Tibial artery (tissue), 4 donors: ENCODE measurements at regions not wholly inside any gene's neighbourhood (a gene's known extent, or its start where the extent isn't known, plus 50 kb on each side); places are given as distances from the start of the nearest gene placed in this dataset.

Experiments used
- DNase-seq, 2 donors: peaks; one replicate each; pipeline ENCODE4 v3.0.0-alpha.2; 2019
- H3K27ac ChIP-seq, 2 donors: fragments of 200-600 bp; sonication (generic) in 1 of 2; 1 replicate in 1 of 2; 2 replicates in 1 of 2; pipeline ENCODE4 v1.5.1; 2018 to 2019; ENCODE audit warnings: mild to moderate bottlenecking in 1 of 2
- H3K27me3 ChIP-seq, 2 donors: fragments of 200-600 bp; sonication (generic) in 1 of 2; one replicate each; pipeline versions ENCODE4 v1.5.1 to v1.6.0; 2016 to 2019
- H3K36me3 ChIP-seq, 3 donors: fragments of 200-600 bp; sonication (generic) in 2 of 3; one replicate each; pipeline ENCODE4 v1.5.1; 2016 to 2019; ENCODE audit warnings: mild to moderate bottlenecking in 2 of 3
- H3K4me1 ChIP-seq, 4 donors: fragments of 200-600 bp; sonication (generic) in 2 of 4; 1 replicate in 3 of 4; 2 replicates in 1 of 4; pipeline ENCODE4 v1.5.1; 2016 to 2019
- H3K4me3 ChIP-seq, 2 donors: fragments of 200-600 bp; sonication (generic) in 1 of 2; 1 replicate in 1 of 2; 2 replicates in 1 of 2; pipeline ENCODE4 v1.5.1; 2018 to 2019; ENCODE audit warnings: mild to moderate bottlenecking in 2 of 2
- H3K9me3 ChIP-seq, 3 donors: fragments of 200-600 bp; sonication (generic) in 1 of 3; one replicate each; pipeline ENCODE4 v1.5.1; 2016 to 2019
- intact Hi-C: fragments of 100-400 bp; cut with DNase I; formaldehyde crosslinking; loops from one replicate; pipeline ENCODE4 v1.15.0; 2023; ENCODE audit warnings: low total_unique reads
- TF ChIP-seq, protein P1 (sequence below), 2 experiments: fragments of 200-600 bp in 1 of 2; fragments of 450-650 bp in 1 of 2; IDR thresholded peaks; one replicate each; pipeline ENCODE4 v1.5.1; 2017 to 2019; ENCODE audit warnings: antibody characterized with exemption in 2 of 2, mild to moderate bottlenecking in 1 of 2, moderate library complexity in 1 of 2

DNA sequence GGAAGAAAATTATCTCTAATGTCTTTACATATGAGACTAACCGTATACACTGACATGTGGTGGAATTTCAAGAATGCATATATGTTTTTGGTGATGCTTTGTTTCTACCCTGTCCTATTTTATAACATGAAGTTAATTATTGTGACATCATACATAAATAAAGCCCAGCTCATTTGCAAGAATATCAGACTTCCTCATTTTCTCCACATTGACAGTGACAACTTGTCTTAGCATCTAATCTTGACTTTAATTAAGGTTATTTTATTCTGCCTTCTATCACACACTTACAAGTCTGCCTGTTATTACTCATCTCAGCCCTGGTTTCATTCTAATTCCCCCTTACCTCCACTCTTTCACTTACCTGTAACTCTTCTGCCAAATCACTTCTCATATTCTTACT is 140.6 kb upstream of the STARD13 start:
- Histone ChIP-seq H3K9me3 (no peaks in the 10 kb centered on the region), H3K4me3 (no peak overlapping the region), H3K27me3 (no peaks in the 10 kb centered on the region), H3K36me3 (no peaks in the 10 kb centered on the region), H3K4me1 (no peaks in the 10 kb centered on the region), H3K27ac (no peak overlapping the region)
- TF ChIP-seq, protein P1, sequence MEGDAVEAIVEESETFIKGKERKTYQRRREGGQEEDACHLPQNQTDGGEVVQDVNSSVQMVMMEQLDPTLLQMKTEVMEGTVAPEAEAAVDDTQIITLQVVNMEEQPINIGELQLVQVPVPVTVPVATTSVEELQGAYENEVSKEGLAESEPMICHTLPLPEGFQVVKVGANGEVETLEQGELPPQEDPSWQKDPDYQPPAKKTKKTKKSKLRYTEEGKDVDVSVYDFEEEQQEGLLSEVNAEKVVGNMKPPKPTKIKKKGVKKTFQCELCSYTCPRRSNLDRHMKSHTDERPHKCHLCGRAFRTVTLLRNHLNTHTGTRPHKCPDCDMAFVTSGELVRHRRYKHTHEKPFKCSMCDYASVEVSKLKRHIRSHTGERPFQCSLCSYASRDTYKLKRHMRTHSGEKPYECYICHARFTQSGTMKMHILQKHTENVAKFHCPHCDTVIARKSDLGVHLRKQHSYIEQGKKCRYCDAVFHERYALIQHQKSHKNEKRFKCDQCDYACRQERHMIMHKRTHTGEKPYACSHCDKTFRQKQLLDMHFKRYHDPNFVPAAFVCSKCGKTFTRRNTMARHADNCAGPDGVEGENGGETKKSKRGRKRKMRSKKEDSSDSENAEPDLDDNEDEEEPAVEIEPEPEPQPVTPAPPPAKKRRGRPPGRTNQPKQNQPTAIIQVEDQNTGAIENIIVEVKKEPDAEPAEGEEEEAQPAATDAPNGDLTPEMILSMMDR (IDR thresholded peaks at IDR 0.05): no peak
- intact Hi-C loops: no loop called here
- DNase-seq: no peak

DNA sequence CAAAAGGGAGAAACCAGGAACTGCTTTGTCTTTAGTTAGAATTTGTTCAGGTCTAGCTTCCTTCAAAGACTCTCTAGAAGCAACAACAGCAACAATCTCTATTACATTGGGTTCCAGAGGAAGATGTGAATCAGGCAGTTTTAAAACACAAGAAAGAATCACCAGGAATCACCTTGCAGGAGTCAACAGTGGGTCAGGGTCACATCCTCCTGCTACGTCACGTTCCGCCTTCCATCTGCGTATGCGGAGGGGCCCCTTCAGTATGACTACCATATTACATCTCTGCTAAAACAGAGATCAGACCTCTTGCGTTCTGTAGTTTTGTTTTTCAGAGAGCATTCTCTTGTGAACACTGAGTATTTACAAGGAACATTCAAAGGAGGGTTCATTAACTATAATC is 147.8 kb upstream of the STARD13 start:
- TF ChIP-seq, protein P1 (IDR thresholded peaks at IDR 0.05): no peak
- Histone ChIP-seq H3K4me1 (no peaks in the 10 kb centered on the region), H3K36me3 (no peaks in the 10 kb centered on the region), H3K27me3 (no peaks in the 10 kb centered on the region), H3K27ac (no peak overlapping the region), H3K4me3 (no peak overlapping the region), H3K9me3 (no peaks in the 10 kb centered on the region)
- DNase-seq: no peak
- intact Hi-C loops: no loop called here

DNA sequence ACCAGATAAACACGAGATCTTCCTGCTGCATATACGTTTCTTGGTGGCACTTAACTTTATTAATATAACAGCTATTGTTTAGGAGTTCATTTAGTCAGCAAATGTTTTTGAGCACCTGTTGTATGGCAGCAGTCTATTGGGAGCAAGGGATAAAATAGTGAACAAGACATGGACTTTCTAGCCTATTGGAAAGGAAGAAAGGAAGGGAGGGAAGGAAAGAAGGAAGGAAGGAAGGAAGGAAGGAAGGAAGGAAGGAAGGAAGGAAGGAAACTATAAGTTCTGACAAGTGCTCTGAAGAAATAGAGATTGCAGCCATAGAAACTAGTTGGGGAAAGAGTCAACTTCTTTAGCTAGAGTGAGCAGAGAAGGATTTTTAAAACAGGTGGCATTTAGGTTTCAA is 149.1 kb upstream of the STARD13 start:
- TF ChIP-seq, protein P1 (IDR thresholded peaks at IDR 0.05): no peak
- H3K27me3 ChIP-seq: no peaks in the 10 kb centered on the region
- H3K36me3 ChIP-seq: no peaks in the 10 kb centered on the region
- no peak overlapping the region for H3K4me3 ChIP-seq
- H3K9me3 ChIP-seq: no peaks in the 10 kb centered on the region
- H3K4me1 ChIP-seq: no peaks in the 10 kb centered on the region
- DNase-seq: no peak
- intact Hi-C loops: no loop called here
- no peak overlapping the region for H3K27ac ChIP-seq

DNA sequence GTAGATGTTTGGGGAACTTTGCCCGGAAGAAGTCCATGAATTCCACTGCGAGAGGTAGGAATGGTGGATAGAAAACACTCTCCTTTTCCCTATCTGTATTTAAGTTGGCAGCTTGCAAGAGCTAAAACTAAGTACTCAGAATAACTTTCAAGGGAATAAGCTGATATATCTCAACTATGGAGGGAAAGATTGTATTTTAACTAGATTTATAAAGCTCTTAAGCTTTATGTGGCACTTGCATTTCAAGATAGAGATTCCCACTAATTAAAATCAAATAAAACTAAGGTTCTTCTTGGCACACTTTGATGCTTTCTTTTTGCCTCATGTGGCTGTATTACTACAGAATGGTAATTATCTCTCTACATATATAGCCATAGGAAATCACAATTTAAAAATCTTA is 149.7 kb upstream of the STARD13 start:
- H3K27ac ChIP-seq: no peak overlapping the region
- H3K9me3 ChIP-seq: no peaks in the 10 kb centered on the region
- H3K36me3 ChIP-seq: no peaks in the 10 kb centered on the region
- no peaks in the 10 kb centered on the region for H3K27me3 ChIP-seq
- intact Hi-C loops: no loop called here
- H3K4me1 ChIP-seq: no peaks in the 10 kb centered on the region
- TF ChIP-seq, protein P1 (IDR thresholded peaks at IDR 0.05): no peak
- H3K4me3 ChIP-seq: no peak overlapping the region
- DNase-seq: no peak

DNA sequence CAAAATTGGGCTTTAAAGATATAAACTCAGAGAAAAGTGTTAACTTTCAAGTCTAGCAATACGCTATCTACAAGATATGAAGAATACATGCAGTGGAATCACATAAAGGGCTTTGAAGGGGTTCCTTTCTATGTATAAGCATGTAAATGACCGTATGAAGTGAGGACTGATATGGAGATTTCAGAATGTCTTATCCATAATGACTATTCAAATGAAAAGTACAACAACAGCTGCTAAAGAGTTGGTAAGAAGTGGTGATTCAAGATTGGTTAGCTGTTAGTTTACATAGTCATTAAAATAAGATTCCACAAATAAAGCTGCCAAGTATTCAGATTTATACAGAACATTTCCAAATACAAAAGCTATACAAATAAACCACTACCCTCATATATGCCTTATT is 153.4 kb upstream of the STARD13 start:
- H3K4me3 ChIP-seq: no peak overlapping the region
- no peaks in the 10 kb centered on the region for H3K27me3 ChIP-seq
- no peak overlapping the region for H3K27ac ChIP-seq
- no peaks in the 10 kb centered on the region for H3K36me3 ChIP-seq
- H3K9me3 ChIP-seq: no peaks in the 10 kb centered on the region
- intact Hi-C loops: no loop called here
- TF ChIP-seq, protein P1 (IDR thresholded peaks at IDR 0.05): no peak
- DNase-seq: no peak
- no peaks in the 10 kb centered on the region for H3K4me1 ChIP-seq

DNA sequence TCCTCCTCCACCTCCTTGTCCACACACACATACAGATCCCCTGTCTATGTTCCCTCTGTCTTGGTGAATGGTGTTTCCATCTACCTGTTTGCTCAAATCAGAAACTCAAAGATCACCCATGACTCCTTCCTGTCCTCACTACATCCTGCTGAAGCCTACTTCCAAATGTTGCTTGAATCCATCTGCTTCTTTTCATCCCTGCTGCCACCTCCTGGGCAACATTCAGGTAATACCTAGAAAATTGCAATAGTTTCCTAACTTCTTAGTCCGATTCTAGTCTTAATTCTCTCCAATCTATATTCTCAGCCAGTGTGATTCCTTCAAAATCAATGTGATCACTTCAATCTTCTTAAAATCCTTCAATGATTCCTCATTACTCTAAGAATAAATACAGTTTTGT is 155.5 kb upstream of the STARD13 start:
- Histone ChIP-seq H3K27ac (no peak overlapping the region), H3K36me3 (no peaks in the 10 kb centered on the region), H3K27me3 (no peaks in the 10 kb centered on the region), H3K4me1 (peaks cover 0 to 5% (median 0%) of the 10 kb centered on the region in 4 donors), H3K4me3 (no peak overlapping the region), H3K9me3 (no peaks in the 10 kb centered on the region)
- no peak for DNase-seq
- TF ChIP-seq, protein P1 (IDR thresholded peaks at IDR 0.05): no peak
- intact Hi-C loops: no loop called here
